Testis (tissue), 2 donors: ENCODE measurements at regions not wholly inside any gene's neighbourhood (a gene's known extent, or its start where the extent isn't known, plus 50 kb on each side); places are given as distances from the start of the nearest gene placed in this dataset.

Experiments used
- POLR2A ChIP-seq: fragments of 450-650 bp; IDR thresholded peaks from one replicate; pipeline ENCODE4 v1.6.1; 2017; ENCODE audit warnings: antibody characterized with exemption, mild to moderate bottlenecking, moderate library complexity
- TF ChIP-seq, protein P1 (sequence below), 3 experiments: fragments of 450-650 bp in 2 of 3; fragments of 200-600 bp in 1 of 3; sonication (generic) in 1 of 3; IDR thresholded peaks; one replicate each; pipeline ENCODE4 v1.5.1; 2016 to 2019; ENCODE audit warnings: antibody characterized with exemption in 3 of 3, mild to moderate bottlenecking in 2 of 3, moderate library complexity in 1 of 3

DNA sequence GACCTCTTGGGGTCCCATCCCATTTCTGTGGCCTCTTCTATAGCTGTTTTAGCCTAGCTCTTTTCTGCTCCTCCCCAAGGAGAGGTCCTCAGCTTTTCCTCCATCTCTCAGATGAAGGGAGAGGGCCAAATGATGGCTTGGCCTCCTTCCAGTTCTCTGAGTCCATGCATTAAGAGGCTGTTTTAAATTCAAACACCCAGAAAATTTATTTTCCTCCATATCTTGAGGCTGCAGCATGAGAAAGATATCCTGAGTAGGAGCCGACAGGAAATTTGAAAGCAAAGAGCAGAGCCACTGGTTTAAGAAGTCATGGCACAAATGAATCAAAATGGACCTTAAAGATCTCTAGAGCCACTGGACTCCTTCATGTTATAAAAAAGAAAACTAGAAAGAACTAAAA, 558.8 kb downstream of the MID1IP1 start:
- TF ChIP-seq, protein P1, sequence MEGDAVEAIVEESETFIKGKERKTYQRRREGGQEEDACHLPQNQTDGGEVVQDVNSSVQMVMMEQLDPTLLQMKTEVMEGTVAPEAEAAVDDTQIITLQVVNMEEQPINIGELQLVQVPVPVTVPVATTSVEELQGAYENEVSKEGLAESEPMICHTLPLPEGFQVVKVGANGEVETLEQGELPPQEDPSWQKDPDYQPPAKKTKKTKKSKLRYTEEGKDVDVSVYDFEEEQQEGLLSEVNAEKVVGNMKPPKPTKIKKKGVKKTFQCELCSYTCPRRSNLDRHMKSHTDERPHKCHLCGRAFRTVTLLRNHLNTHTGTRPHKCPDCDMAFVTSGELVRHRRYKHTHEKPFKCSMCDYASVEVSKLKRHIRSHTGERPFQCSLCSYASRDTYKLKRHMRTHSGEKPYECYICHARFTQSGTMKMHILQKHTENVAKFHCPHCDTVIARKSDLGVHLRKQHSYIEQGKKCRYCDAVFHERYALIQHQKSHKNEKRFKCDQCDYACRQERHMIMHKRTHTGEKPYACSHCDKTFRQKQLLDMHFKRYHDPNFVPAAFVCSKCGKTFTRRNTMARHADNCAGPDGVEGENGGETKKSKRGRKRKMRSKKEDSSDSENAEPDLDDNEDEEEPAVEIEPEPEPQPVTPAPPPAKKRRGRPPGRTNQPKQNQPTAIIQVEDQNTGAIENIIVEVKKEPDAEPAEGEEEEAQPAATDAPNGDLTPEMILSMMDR (IDR thresholded peaks at IDR 0.05) = no peak
- no peak for TF ChIP-seq POLR2A
